HS-27A (cell line): ENCODE measurements at regions not wholly inside any gene's neighbourhood (a gene's known extent, or its start where the extent isn't known, plus 50 kb on each side); places are given as distances from the start of the nearest gene placed in this dataset.

ENCODE experiments used
- DNase-seq: peaks from one replicate; pipeline ENCODE4 v3.0.0-alpha.2; 2012; ENCODE audit warnings: low read depth, missing footprints

DNA sequence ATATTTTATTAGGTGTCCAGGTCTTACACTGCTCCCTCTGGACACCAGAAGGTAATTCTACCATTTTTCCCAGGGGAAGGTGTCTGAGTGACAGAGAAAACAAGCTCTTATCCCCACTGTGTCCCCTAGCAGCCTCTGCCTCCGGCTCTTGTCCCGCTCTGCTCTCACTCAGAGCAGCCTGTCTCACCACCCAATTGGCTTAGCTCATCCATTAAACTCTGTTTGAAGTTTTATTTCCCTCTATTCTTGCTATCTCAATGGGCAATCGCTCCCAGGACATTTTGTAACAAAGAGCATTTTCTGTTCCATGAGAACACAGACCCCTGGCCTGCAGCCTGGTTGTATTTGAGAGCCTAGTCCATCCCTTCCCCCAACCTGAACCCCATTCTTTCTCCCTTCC lies 90.6 kb upstream of the LDAH start:
- DNase-seq: no peak

- no peak for DNase-seq
Measured at GRCh38 chr2:20900052-20900636, 77.2 kb upstream of the LDAH start.

- no peak for DNase-seq
Measured at GRCh38 chr2:20897874-20898453, 75.1 kb upstream of the LDAH start.

DNA sequence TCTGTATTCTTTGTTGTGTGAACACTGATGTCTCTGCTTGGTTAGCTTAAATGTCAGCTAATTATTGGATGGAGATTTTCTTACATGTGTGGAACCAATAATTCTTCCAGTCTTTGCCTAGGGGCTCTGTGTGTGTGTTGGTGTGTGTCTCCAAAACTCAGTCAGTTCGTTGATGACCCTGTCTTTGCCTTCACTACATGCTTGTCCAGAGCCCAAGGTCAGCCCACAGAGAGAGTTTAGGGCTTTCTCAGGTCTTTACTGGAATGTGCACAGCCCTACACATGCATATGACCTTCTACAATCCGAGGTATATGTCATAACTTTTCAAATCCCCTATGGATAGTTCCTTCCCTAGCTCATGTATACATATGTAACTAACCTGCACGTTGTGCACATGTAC lies 74.1 kb upstream of the LDAH start:
- DNase-seq: no peak

GRCh38 chr2:20884829-20885228 lies 61.9 kb upstream of the LDAH start:
- no peak for DNase-seq

DNA sequence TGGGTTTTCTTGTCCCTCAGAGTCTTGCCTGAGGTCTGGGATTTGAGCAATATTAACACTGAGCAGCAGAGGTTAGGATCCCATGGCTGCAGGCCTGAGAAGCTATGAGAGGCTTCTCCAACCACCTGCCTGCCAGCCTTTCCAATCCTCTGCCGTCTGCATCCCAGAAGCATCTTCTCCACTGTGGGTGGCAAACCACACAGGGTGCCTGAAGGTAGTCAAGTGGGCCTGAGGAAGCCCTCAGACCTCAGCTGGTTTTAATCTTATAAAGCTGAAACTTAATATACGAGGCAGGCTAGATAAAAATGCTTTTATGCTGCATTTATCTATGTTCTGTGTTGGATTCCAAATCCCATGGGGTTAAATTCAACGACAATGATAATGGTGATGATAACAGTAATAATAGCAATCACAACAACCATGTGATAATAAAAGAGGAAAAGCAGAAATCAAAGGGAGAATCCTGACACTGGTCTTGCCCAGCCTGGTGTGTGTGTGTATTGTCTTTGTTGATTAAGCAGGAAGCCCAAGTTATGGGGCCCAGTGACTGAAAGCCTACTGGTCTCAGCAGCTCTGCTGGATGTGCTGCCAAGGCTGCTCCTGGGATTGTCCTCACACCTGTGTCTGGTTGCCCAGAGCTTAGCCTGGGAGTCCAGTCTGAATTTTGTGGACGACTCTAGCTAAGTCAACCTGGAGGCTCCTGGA lies 59.7 kb upstream of the LDAH start:
- no peak for DNase-seq

GRCh38 chr2:20880221-20880771 lies 57.4 kb upstream of the LDAH start:
- DNase-seq: no peak

GRCh38 chr2:20879221-20879620 lies 56.3 kb upstream of the LDAH start:
- no peak for DNase-seq

DNA sequence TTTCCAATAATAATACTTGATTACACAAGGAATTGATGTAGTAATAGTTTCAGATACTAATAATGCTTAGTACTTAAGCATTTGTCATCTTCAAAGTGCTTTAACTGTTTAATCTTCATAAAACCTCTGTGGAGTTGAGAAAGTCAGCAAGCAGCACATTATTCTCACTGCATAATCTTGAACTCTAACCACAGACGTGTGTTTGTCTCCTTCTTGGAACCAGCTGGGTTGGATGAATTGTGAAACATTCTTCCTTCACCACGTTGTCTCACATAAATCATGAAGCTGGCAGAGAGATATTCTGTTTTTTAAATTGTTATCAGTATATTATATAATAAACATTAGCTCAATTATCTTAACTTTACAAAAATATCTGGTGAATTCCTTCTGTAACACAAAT lies 55.1 kb upstream of the LDAH start:
- no peak for DNase-seq
